ENCODE measurements at regions not wholly inside any gene's neighbourhood (a gene's known extent, or its start where the extent isn't known, plus 50 kb on each side); places are given as distances from the start of the nearest gene placed in this dataset.
"Not testable (repeated sequence)": the region's sequence is repeated elsewhere in the genome, so short reads cannot be mapped to it uniquely, and the experiment has no call there.

GRCh38 chr3:106945435-106945834 is 431.8 kb upstream of the CCDC54 start:
- no peaks in the 10 kb centered on the region for H3K4me1 ChIP-seq (ENCODE audit: control insufficient read depth, insufficient read depth, low read length)
- intact Hi-C loops (cut with DNase I) = no loop called here
- H3K4me3 ChIP-seq (ENCODE audit: low read length) = no peak overlapping the region
- no peak for ATAC-seq
- no peak overlapping the region for H3K27ac ChIP-seq (ENCODE audit: low read length)
- no peaks in the 10 kb centered on the region for H3K9me3 ChIP-seq (ENCODE audit: control insufficient read depth, low read length)
- no peak for DNase-seq
- 76% methylated on average over 6 of the region's 6 CpGs for WGBS
- no peaks in the 10 kb centered on the region for H3K27me3 ChIP-seq (ENCODE audit: control insufficient read depth, insufficient read depth)

- WGBS = 44% methylated on average over 3 of the region's 3 CpGs
Measured at GRCh38 chr3:106946866-106947265, 430.4 kb upstream of the CCDC54 start.

DNA sequence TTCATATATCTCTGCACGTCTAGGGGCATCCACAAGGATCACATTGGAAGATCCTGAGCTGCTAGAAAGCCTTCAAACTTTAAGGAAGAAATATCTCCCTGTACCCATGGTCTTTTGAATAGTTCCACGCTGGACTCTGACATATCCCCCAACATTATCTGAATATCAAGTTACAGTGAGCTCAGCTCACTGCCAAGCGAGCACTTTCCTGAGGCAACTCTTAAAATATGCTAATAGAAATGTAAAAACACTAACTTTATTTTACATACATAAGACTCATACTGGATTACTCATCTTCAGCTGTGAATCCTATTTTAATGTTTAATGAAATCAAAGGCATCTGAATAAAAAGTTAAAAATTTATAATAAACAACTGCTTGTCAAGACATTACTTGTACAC is 420.2 kb upstream of the CCDC54 start:
- ATAC-seq = no peak
- WGBS = 62% methylated on average over 3 of the region's 3 CpGs
- Histone ChIP-seq H3K4me3 (ENCODE audit: low read length) (no peak overlapping the region), H3K27me3 (ENCODE audit: control insufficient read depth, insufficient read depth) (no peaks in the 10 kb centered on the region), H3K4me1 (ENCODE audit: control insufficient read depth, insufficient read depth, low read length) (no peaks in the 10 kb centered on the region), H3K27ac (ENCODE audit: low read length) (no peak overlapping the region), H3K9me3 (ENCODE audit: control insufficient read depth, low read length) (no peaks in the 10 kb centered on the region)
- no peak for DNase-seq
- intact Hi-C loops (cut with DNase I) = no loop called here

More at GRCh38 chr3:106946866-106947265, 430.4 kb upstream of the CCDC54 start:
- no peak overlapping the region for H3K27ac ChIP-seq (ENCODE audit: low read length)
- no peak for ATAC-seq
- H3K4me3 ChIP-seq (ENCODE audit: low read length) = no peak overlapping the region
- no peaks in the 10 kb centered on the region for H3K4me1 ChIP-seq (ENCODE audit: control insufficient read depth, insufficient read depth, low read length)
- intact Hi-C loops (cut with DNase I) = no loop called here
- H3K27me3 ChIP-seq (ENCODE audit: control insufficient read depth, insufficient read depth) = no peaks in the 10 kb centered on the region
- no peaks in the 10 kb centered on the region for H3K9me3 ChIP-seq (ENCODE audit: control insufficient read depth, low read length)
- DNase-seq = no peak

DNA sequence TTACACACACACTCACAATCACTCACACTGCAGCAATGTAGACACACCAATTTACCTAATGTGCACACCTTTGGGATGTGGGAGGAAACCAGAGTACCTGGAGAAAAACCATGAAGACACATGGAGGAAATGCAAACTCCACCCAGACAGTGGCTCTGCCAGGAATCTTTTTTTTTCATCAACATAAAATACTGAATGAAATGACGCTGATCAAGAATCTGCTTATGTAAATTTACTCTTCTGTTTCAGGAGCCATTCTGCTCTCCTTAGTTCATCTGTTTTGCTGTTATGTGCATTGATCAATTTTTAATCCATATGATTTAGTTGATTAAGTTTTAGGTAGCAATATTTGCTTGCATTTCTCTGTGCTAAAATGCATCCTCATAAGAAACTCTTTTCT is 414.2 kb upstream of the CCDC54 start:
- Histone ChIP-seq H3K27me3 (ENCODE audit: control insufficient read depth, insufficient read depth) (no peaks in the 10 kb centered on the region), H3K27ac (ENCODE audit: low read length) (no peak overlapping the region)

GRCh38 chr3:106963442-106963841 is 413.8 kb upstream of the CCDC54 start:
- Histone ChIP-seq H3K4me3 (ENCODE audit: low read length) (peak overlapping the region; percentile 25), H3K27me3 (ENCODE audit: control insufficient read depth, insufficient read depth) (no peaks in the 10 kb centered on the region), H3K27ac (ENCODE audit: low read length) (no peak overlapping the region), H3K4me1 (ENCODE audit: control insufficient read depth, insufficient read depth, low read length) (no peaks in the 10 kb centered on the region), H3K9me3 (ENCODE audit: control insufficient read depth, low read length) (no peaks in the 10 kb centered on the region)
- WGBS = 8% methylated on average over 1 of the region's 1 CpG
- intact Hi-C loops (cut with DNase I) = no loop called here
- DNase-seq (no peak), ATAC-seq (peak in 1 of 2 donors; percentile 50)

More for the DNA sequence above, 414.2 kb upstream of the CCDC54 start:
- peak overlapping the region; percentile 25 for H3K4me3 ChIP-seq (ENCODE audit: low read length)
- H3K9me3 ChIP-seq (ENCODE audit: control insufficient read depth, low read length) = no peaks in the 10 kb centered on the region
- no peaks in the 10 kb centered on the region for H3K4me1 ChIP-seq (ENCODE audit: control insufficient read depth, insufficient read depth, low read length)
- ATAC-seq (no peak), DNase-seq (no peak)
- intact Hi-C loops (cut with DNase I) = no loop called here
- 37% methylated on average over 1 of the region's 1 CpG for WGBS

DNA sequence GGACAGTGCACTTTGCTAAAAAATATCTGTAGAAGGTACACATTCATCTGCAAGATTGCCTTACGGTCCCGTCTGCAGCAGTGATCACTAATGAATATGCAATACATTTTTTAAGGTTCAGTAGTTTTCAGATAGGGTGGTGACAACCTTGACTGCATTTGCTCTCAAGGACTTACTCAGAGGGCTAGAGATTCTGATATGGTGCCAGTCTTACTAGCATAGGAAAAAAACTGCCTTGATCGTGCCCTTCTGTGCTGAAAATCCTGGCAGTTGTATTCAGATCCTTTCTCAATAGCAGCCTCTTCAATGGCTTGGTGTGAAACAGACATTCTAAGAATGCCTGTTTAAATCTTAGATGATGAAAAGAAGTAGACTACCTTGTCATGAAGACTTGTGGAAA is 411.9 kb upstream of the CCDC54 start:
- Histone ChIP-seq H3K27me3 (ENCODE audit: control insufficient read depth, insufficient read depth) (no peaks in the 10 kb centered on the region), H3K9me3 (ENCODE audit: control insufficient read depth, low read length) (no peaks in the 10 kb centered on the region), H3K4me3 (ENCODE audit: low read length) (no peak overlapping the region), H3K27ac (ENCODE audit: low read length) (no peak overlapping the region), H3K4me1 (ENCODE audit: control insufficient read depth, insufficient read depth, low read length) (no peaks in the 10 kb centered on the region)
- no peak for ATAC-seq
- intact Hi-C loops (cut with DNase I) = no loop called here
- DNase-seq = no peak
- 62% methylated on average over 3 of the region's 3 CpGs for WGBS

DNA sequence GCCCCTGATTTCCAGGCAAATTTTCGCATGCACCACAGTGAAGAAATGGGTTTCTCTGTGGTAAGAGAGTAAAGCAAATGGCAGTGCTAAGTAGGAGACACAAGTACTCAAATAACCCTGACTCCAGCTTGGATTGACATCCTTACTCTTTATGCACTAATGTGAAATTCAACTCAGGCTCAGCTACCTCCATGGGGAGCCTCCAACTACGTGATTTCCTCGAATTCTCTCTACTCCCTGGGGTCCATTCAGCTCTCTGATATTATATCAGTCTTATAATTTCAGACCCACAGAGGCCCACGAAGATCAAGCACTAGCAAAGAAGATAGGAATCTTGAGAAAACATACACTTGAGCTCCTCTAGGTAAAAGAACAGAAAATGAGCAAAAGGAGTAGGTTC is 407.6 kb upstream of the CCDC54 start:
- Histone ChIP-seq H3K9me3 (ENCODE audit: control insufficient read depth, low read length) (no peaks in the 10 kb centered on the region), H3K4me1 (ENCODE audit: control insufficient read depth, insufficient read depth, low read length) (no peaks in the 10 kb centered on the region), H3K27me3 (ENCODE audit: control insufficient read depth, insufficient read depth) (no peaks in the 10 kb centered on the region), H3K27ac (ENCODE audit: low read length) (no peak overlapping the region), H3K4me3 (ENCODE audit: low read length) (no peak overlapping the region)
- intact Hi-C loops (cut with DNase I) = no loop called here
- DNase-seq = no peak
- ATAC-seq = no peak
- 65% methylated on average over 4 of the region's 4 CpGs for WGBS

DNA sequence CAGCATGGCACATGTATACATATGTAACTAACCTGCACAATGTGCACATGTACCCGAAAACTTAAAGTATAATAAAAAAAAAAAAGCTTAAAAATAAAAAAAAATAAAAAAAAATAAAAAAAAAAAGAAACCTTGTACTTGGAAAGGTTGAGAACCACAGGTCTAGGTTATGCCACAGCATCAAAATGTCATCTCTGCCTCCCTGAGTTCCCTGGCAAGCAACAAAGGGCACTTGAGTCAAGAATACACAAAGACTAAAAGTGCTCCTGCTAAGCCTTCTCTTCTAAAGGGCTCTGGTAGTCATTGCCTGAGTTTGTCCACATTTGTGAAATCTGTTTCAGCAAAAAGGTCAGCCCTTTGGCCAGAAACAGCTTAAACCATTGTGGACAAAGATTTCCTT is 395.8 kb upstream of the CCDC54 start:
- no peaks in the 10 kb centered on the region for H3K27me3 ChIP-seq (ENCODE audit: control insufficient read depth, insufficient read depth)
- H3K4me1 ChIP-seq (ENCODE audit: control insufficient read depth, insufficient read depth, low read length) = no peaks in the 10 kb centered on the region
- H3K9me3 ChIP-seq (ENCODE audit: control insufficient read depth, low read length) = no peaks in the 10 kb centered on the region
- intact Hi-C loops (cut with DNase I) = no loop called here
- 93% methylated on average over 1 of the region's 1 CpG for WGBS
- ATAC-seq (no peak), DNase-seq (no peak)
- no peak overlapping the region for H3K27ac ChIP-seq (ENCODE audit: low read length)
- no peak overlapping the region for H3K4me3 ChIP-seq (ENCODE audit: low read length)

- intact Hi-C loops (cut with DNase I) = no loop called here
- no peaks in the 10 kb centered on the region for H3K27me3 ChIP-seq (ENCODE audit: control insufficient read depth, insufficient read depth)
- no peaks in the 10 kb centered on the region for H3K9me3 ChIP-seq (ENCODE audit: control insufficient read depth, low read length)
- no peaks in the 10 kb centered on the region for H3K4me1 ChIP-seq (ENCODE audit: control insufficient read depth, insufficient read depth, low read length)
- 90% methylated on average over 2 of the region's 2 CpGs for WGBS
- no peak for ATAC-seq
- DNase-seq = no peak
- no peak overlapping the region for H3K27ac ChIP-seq (ENCODE audit: low read length)
- H3K4me3 ChIP-seq (ENCODE audit: low read length) = no peak overlapping the region
Measured at GRCh38 chr3:106985721-106986120, 391.5 kb upstream of the CCDC54 start.

- DNase-seq; intact Hi-C loops (cut with DNase I); H3K9me3 ChIP-seq (ENCODE audit: control insufficient read depth, low read length); H3K27me3 ChIP-seq (ENCODE audit: control insufficient read depth, insufficient read depth); H3K4me3 ChIP-seq (ENCODE audit: low read length); ATAC-seq; H3K4me1 ChIP-seq (ENCODE audit: control insufficient read depth, insufficient read depth, low read length); H3K27ac ChIP-seq (ENCODE audit: low read length): not testable (repeated sequence)
- WGBS = 89% methylated on average over 21 of the region's 21 CpGs
Measured at GRCh38 chr3:106998841-106999682, 378.2 kb upstream of the CCDC54 start.

DNA sequence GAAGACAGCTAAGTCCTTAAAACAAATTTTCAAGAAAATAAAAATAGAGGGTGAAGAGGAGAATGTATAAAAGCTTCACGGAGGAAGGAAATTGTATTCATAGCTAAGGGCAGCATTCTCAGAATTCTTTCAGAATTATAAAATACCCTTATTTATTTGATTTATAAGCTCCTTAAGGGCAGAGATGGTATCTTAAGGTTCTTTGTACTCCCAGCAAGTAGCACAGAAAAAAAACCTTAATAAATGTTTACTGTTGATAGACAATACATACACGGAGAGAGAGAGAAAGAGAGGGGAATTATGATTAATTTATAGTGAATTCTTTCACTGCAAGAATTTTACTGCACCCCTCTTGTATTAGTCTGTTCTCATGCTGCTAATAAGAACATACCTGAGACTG is 375.6 kb upstream of the CCDC54 start:
- DNase-seq (no peak), ATAC-seq (no peak)
- Histone ChIP-seq H3K9me3 (ENCODE audit: control insufficient read depth, low read length) (no peaks in the 10 kb centered on the region), H3K4me3 (ENCODE audit: low read length) (no peak overlapping the region), H3K27ac (ENCODE audit: low read length) (no peak overlapping the region), H3K27me3 (ENCODE audit: control insufficient read depth, insufficient read depth) (no peaks in the 10 kb centered on the region), H3K4me1 (ENCODE audit: control insufficient read depth, insufficient read depth, low read length) (no peaks in the 10 kb centered on the region)
- WGBS = 35% methylated on average over 2 of the region's 2 CpGs
- intact Hi-C loops (cut with DNase I) = no loop called here

DNA sequence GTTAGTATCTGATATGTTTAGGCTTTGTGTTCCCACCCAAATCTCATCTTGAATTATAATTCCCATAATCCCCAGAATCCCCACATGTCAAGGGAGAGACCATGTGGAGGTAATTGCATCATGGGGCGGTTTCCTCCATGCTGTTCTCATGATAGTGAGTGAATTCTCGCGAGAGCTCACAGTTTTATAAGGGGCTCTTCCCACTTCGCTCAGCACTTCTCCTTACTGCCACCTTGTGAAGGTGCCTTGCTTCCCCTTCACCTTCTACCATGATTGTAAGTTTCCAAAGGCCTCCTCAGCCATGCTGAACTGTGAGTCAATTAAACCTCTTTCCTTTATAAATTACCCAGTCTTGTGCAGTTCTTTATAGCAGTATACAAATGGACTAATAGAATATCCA is 371.9 kb upstream of the CCDC54 start:
- H3K27me3 ChIP-seq (ENCODE audit: control insufficient read depth, insufficient read depth); H3K9me3 ChIP-seq (ENCODE audit: control insufficient read depth, low read length); intact Hi-C loops (cut with DNase I); DNase-seq; H3K27ac ChIP-seq (ENCODE audit: low read length); ATAC-seq; H3K4me3 ChIP-seq (ENCODE audit: low read length); H3K4me1 ChIP-seq (ENCODE audit: control insufficient read depth, insufficient read depth, low read length): not testable (repeated sequence)
- WGBS = 56% methylated on average over 4 of the region's 4 CpGs

Measured in right cardiac atrium (tissue), 5 donors.